ENCODE measurements at regions not wholly inside any gene's neighbourhood (a gene's known extent, or its start where the extent isn't known, plus 50 kb on each side); places are given as distances from the start of the nearest gene placed in this dataset.

GRCh38 chr21:22046576-22046975 is 1048.4 kb downstream of the NCAM2 start:
- Histone ChIP-seq H3K79me2 (ENCODE audit: insufficient read depth, low read length) (no peaks in the 10 kb centered on the region), H4K20me1 (ENCODE audit: insufficient read depth, low read length) (no peaks in the 10 kb centered on the region), H3K27ac (ENCODE audit: low read depth, low read length) (no peak overlapping the region), H3K27me3 (ENCODE audit: insufficient read depth, low read length) (no peaks in the 10 kb centered on the region), H3K9me3 (ENCODE audit: insufficient read depth, low read depth, low read length) (no peaks in the 10 kb centered on the region), H3K4me1 (ENCODE audit: insufficient read depth, low read length) (no peaks in the 10 kb centered on the region), H3K4me3 (ENCODE audit: insufficient read depth, low read depth, low read length) (no peak overlapping the region), H3K4me2 (ENCODE audit: low read length) (no peak overlapping the region), H2AFZ (ENCODE audit: low read depth, low read length) (no peak overlapping the region), H3K36me3 (ENCODE audit: insufficient read depth, low read length) (no peaks in the 10 kb centered on the region), H3K9ac (ENCODE audit: low read length) (no peak overlapping the region)
- Mint-ChIP-seq H3K9me3 (ENCODE audit: unreplicated experiment) (no peaks in the 10 kb centered on the region), H3K27me3 (ENCODE audit: low read depth, unreplicated experiment) (no peaks in the 10 kb centered on the region), H3K4me3 (ENCODE audit: unreplicated experiment) (no peak overlapping the region), H3K36me3 (ENCODE audit: low read depth, unreplicated experiment) (no peaks in the 10 kb centered on the region), H3K4me1 (ENCODE audit: low read depth, unreplicated experiment) (no peaks in the 10 kb centered on the region), H3K27ac (ENCODE audit: unreplicated experiment) (no peak overlapping the region)
- TF ChIP-seq CTCF (IDR thresholded peaks at IDR 0.05; ENCODE audit: insufficient read depth, low read depth, low read length): no peak
- no peak for TF ChIP-seq EZH2 (IDR thresholded peaks at IDR 0.05; ENCODE audit: insufficient read depth, low read length)
- DNase-seq (ENCODE audit: low read depth) (no peak), FAIRE-seq (no peak)

- H3K27ac ChIP-seq (ENCODE audit: low read depth, low read length): no peak overlapping the region
- peaks cover 3% of the 10 kb centered on the region for H3K9me3 ChIP-seq (ENCODE audit: insufficient read depth, low read depth, low read length)
- H3K79me2 ChIP-seq (ENCODE audit: insufficient read depth, low read length): no peaks in the 10 kb centered on the region
- no peak for TF ChIP-seq CTCF (IDR thresholded peaks at IDR 0.05; ENCODE audit: insufficient read depth, low read depth, low read length)
- no peak for TF ChIP-seq EZH2 (IDR thresholded peaks at IDR 0.05; ENCODE audit: insufficient read depth, low read length)
- FAIRE-seq (no peak), DNase-seq (ENCODE audit: low read depth) (no peak)
- no peak overlapping the region for H3K9ac ChIP-seq (ENCODE audit: low read length)
- no peaks in the 10 kb centered on the region for H3K9me3 Mint-ChIP-seq (ENCODE audit: unreplicated experiment)
- H2AFZ ChIP-seq (ENCODE audit: low read depth, low read length): no peak overlapping the region
- H3K4me2 ChIP-seq (ENCODE audit: low read length): no peak overlapping the region
- no peaks in the 10 kb centered on the region for H4K20me1 ChIP-seq (ENCODE audit: insufficient read depth, low read length)
- H3K4me1 ChIP-seq (ENCODE audit: insufficient read depth, low read length): no peaks in the 10 kb centered on the region
- no peaks in the 10 kb centered on the region for H3K27me3 ChIP-seq (ENCODE audit: insufficient read depth, low read length)
- H3K36me3 Mint-ChIP-seq (ENCODE audit: low read depth, unreplicated experiment): no peaks in the 10 kb centered on the region
- no peak overlapping the region for H3K4me3 Mint-ChIP-seq (ENCODE audit: unreplicated experiment)
- no peak overlapping the region for H3K4me3 ChIP-seq (ENCODE audit: insufficient read depth, low read depth, low read length)
- H3K4me1 Mint-ChIP-seq (ENCODE audit: low read depth, unreplicated experiment): no peaks in the 10 kb centered on the region
- H3K36me3 ChIP-seq (ENCODE audit: insufficient read depth, low read length): no peaks in the 10 kb centered on the region
- H3K27ac Mint-ChIP-seq (ENCODE audit: unreplicated experiment): no peak overlapping the region
- H3K27me3 Mint-ChIP-seq (ENCODE audit: low read depth, unreplicated experiment): no peaks in the 10 kb centered on the region
Measured at GRCh38 chr21:22056904-22057303, 1058.7 kb downstream of the NCAM2 start.

DNA sequence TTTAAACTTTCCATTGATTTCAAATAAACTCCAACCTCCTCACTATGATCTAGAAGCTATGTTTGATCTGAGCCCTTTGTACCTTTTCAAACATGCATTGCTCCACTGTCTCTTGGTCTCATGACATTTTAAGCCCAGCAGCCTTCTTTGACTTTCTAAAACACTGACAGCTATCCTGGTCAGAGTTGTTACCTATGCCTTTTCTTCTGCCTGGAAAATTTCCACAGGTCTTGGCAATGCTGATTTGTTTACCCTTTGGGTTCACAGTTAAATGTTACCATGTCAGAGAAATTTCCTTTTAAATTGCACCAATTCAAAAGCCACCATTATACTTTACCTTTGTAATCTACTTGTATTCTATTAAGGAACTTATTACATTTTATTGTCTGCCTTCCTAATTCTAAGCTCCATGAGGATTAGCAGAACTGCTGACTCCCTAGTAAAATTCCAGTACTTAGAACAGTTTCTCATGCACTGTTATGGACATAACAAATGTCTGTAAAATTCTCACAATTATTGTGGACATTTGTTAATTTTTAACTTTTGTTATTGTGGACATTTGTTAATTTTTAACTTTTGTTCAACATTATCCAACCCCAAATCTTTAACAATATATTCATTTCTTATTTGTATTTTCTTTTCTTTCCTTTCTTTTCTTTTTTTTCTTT is 1064.4 kb downstream of the NCAM2 start:
- Mint-ChIP-seq H3K9me3 (ENCODE audit: unreplicated experiment) (no peaks in the 10 kb centered on the region), H3K4me3 (ENCODE audit: unreplicated experiment) (no peak overlapping the region), H3K36me3 (ENCODE audit: low read depth, unreplicated experiment) (no peaks in the 10 kb centered on the region), H3K4me1 (ENCODE audit: low read depth, unreplicated experiment) (no peaks in the 10 kb centered on the region), H3K27ac (ENCODE audit: unreplicated experiment) (no peak overlapping the region), H3K27me3 (ENCODE audit: low read depth, unreplicated experiment) (no peaks in the 10 kb centered on the region)
- Histone ChIP-seq H4K20me1 (ENCODE audit: insufficient read depth, low read length) (no peaks in the 10 kb centered on the region), H3K36me3 (ENCODE audit: insufficient read depth, low read length) (no peaks in the 10 kb centered on the region), H3K27me3 (ENCODE audit: insufficient read depth, low read length) (no peaks in the 10 kb centered on the region), H3K4me1 (ENCODE audit: insufficient read depth, low read length) (no peaks in the 10 kb centered on the region), H3K4me2 (ENCODE audit: low read length) (no peak overlapping the region), H3K27ac (ENCODE audit: low read depth, low read length) (no peak overlapping the region), H3K4me3 (ENCODE audit: insufficient read depth, low read depth, low read length) (no peak overlapping the region), H3K9me3 (ENCODE audit: insufficient read depth, low read depth, low read length) (no peaks in the 10 kb centered on the region), H2AFZ (ENCODE audit: low read depth, low read length) (no peak overlapping the region), H3K9ac (ENCODE audit: low read length) (no peak overlapping the region), H3K79me2 (ENCODE audit: insufficient read depth, low read length) (no peaks in the 10 kb centered on the region)
- DNase-seq (ENCODE audit: low read depth): no peak
- no peak for FAIRE-seq
- no peak for TF ChIP-seq EZH2 (IDR thresholded peaks at IDR 0.05; ENCODE audit: insufficient read depth, low read length)
- TF ChIP-seq CTCF (IDR thresholded peaks at IDR 0.05; ENCODE audit: insufficient read depth, low read depth, low read length): no peak

Measured in astrocyte (in vitro differentiated cells and primary cell).